ENCODE measurements at regions not wholly inside any gene's neighbourhood (a gene's known extent, or its start where the extent isn't known, plus 50 kb on each side); places are given as distances from the start of the nearest gene placed in this dataset.
"Not testable (repeated sequence)": the region's sequence is repeated elsewhere in the genome, so short reads cannot be mapped to it uniquely, and the experiment has no call there.

DNA sequence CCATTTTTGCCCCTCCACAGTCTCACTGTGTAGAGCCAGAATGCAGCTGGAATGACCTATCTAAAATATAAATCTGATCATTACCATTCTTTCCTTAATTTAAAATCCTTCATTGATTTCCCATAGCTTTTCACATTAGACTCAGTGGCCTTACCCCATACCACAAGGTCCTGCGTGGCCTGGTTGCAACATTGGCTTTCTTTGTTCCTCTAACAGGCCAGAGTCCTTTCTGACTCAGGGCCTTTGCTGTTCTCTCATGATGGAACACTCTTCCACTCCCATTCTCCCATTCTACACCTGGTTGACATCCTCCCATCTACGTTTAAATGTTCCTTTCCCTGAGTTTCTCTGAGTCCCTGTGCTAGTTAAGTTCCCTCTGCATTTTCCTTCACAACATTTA lies 74.4 kb upstream of the SEC22B start:
- not testable (repeated sequence) for H3K36me3 ChIP-seq, H3K27me3 ChIP-seq, DNase-seq, H3K4me3 ChIP-seq, H3K9me3 ChIP-seq

DNA sequence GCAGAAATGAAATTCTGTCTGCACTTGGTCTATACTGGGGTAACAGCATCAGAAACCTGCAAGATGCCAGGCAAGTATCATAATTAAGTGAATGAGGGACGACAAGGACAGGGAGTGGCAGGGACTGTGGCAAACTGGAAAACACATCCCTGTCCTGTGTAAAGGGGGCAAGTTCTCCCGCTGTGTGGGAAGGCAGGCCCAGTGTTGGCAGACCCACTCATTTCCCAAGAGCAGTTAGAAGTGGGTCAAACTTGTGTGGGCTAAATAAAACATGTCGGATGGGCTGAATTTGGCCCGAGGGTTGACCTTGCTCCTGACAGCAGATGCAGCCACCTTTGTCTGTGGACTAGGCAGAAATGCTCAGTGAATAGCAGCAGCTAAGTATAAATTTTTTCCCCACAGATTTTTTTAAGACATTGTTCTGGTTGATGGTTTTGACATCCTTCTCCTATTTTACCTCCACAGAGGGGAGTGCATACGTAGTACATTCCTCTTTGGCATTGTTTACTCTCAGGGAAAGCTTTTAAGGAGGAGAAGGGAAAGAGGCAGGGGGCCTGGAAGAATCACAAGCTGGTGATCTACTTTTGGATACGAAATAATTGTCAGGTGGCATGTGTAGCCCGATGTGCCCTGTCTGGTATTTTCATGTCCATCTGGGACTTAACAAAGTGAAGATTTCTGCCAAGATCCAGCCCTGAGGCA lies 72.6 kb upstream of the SEC22B start:
- not testable (repeated sequence) for H3K4me3 ChIP-seq, H3K27me3 ChIP-seq, DNase-seq, H3K9me3 ChIP-seq, H3K36me3 ChIP-seq

- H3K4me3 ChIP-seq, H3K9me3 ChIP-seq, H3K36me3 ChIP-seq, H3K27me3 ChIP-seq, DNase-seq: not testable (repeated sequence)
Observed at GRCh38 chr1:120248203-120248602, 71.9 kb upstream of the SEC22B start.

DNA sequence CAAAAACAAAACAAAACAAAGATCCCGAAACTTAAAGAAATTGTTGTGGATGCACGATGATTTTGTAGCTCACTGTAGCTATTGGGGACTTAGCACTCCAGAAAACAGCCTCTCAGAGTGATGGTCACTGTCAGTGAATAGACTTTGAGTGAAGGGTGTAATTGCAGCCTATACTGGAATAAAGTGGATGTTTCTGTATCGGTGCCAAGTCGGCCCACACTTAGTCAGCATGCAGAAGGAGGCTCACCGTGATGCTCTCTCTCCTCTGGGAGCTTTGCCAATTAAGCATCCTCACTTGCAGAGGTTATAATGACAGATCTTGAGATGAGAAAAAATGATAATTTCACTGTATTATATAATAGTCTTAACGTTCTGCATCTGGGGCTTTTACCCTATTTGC lies 67.5 kb upstream of the SEC22B start:
- H3K9me3 ChIP-seq, H3K27me3 ChIP-seq, DNase-seq, H3K4me3 ChIP-seq, H3K36me3 ChIP-seq: not testable (repeated sequence)

- H3K4me3 ChIP-seq, H3K9me3 ChIP-seq, H3K36me3 ChIP-seq, DNase-seq, H3K27me3 ChIP-seq: not testable (repeated sequence)
Observed at GRCh38 chr1:120242582-120242981, 66.3 kb upstream of the SEC22B start.

DNA sequence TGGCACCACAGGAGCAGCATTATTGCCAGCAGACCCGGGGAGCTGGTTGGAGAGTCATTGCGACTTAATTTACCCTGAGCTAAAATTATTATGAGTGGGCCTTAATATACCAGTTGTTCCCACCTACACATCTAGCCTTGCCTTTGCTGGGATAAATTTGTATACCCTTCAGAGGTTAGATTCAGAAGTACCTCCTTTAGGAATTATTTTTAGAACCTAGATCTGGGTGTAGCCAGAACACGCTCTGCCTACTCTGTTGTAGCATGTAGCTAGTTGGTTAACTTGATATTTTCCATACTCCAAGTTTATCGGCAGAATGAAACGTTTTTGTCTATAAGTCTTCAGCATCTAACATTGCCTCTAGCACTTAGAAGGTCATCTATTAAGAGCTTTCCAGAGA lies 65.5 kb upstream of the SEC22B start:
- not testable (repeated sequence) for DNase-seq, H3K27me3 ChIP-seq, H3K36me3 ChIP-seq, H3K4me3 ChIP-seq, H3K9me3 ChIP-seq

- not testable (repeated sequence) for H3K36me3 ChIP-seq, DNase-seq, H3K27me3 ChIP-seq, H3K4me3 ChIP-seq, H3K9me3 ChIP-seq
Observed at GRCh38 chr1:120240181-120240580, 63.9 kb upstream of the SEC22B start.

- H3K4me3 ChIP-seq, DNase-seq, H3K27me3 ChIP-seq, H3K9me3 ChIP-seq, H3K36me3 ChIP-seq: not testable (repeated sequence)
Observed at GRCh38 chr1:120239351-120239750, 63.0 kb upstream of the SEC22B start.

GRCh38 chr1:120238867-120239266 lies 62.5 kb upstream of the SEC22B start:
- not testable (repeated sequence) for H3K4me3 ChIP-seq, DNase-seq

GRCh38 chr1:120233661-120234018 lies 57.3 kb upstream of the SEC22B start:
- H3K9me3 ChIP-seq, DNase-seq, H3K4me3 ChIP-seq, H3K36me3 ChIP-seq, H3K27me3 ChIP-seq: not testable (repeated sequence)

More at GRCh38 chr1:120238867-120239266, 62.5 kb upstream of the SEC22B start:
- H3K27me3 ChIP-seq, H3K9me3 ChIP-seq, H3K36me3 ChIP-seq: not testable (repeated sequence)

DNA sequence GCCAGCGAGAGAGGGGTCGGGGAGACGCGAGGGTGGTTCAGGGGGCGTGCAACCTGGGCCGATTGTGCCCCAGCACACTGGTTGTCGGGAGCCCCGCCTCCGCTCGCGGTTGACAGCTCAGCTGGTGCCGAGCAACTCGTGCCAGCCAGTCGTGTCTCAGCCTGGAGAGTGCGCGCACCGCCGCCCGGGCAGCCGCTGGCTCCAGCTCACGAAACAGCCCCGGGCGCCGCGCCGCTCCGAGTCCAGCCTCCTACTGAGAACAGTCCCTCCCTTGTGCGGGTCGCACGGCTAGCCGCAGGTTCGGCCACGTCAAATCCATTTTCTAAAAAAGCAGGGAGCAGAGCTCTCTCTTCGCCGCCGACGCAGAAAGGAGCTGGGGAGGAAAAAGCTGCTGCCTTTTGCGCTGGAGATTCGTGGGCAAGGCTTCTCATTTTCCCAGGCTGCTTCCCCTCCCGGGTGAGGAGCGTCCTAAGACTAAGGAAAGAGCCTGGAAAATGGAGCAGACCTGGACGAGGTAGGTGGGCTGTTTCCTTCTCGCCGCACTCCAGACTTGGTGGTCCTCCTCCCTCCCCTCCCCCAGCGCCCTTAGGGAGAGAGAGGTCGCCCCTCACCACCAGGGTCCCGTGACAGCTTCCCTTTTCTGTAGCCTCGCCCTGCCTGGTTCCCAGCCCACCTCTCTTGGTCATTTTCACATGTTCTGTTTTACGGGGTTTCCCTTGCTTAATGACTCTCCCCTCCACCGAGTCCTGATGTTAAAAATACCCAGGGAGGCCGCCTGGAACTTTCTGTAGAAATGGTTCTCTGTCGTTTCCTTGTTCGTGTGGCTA lies 56.7 kb upstream of the SEC22B start:
- not testable (repeated sequence) for H3K4me3 ChIP-seq, H3K9me3 ChIP-seq, H3K27me3 ChIP-seq, DNase-seq, H3K36me3 ChIP-seq

- H3K36me3 ChIP-seq, H3K9me3 ChIP-seq, H3K27me3 ChIP-seq, H3K4me3 ChIP-seq, DNase-seq: not testable (repeated sequence)
Observed at GRCh38 chr1:120229835-120230234, 53.5 kb upstream of the SEC22B start.

Data from MG63 (cell line).